ENCODE measurements at regions not wholly inside any gene's neighbourhood (a gene's known extent, or its start where the extent isn't known, plus 50 kb on each side); places are given as distances from the start of the nearest gene placed in this dataset.

- DNase-seq (ENCODE audit: low spot score) = peak; percentile 34
Observed at GRCh38 chr13:62014299-62014698, 598.6 kb upstream of the PCDH20 start.

- no peak for DNase-seq (ENCODE audit: low spot score)
Observed at GRCh38 chr13:62003452-62003851, 587.8 kb upstream of the PCDH20 start.

DNA sequence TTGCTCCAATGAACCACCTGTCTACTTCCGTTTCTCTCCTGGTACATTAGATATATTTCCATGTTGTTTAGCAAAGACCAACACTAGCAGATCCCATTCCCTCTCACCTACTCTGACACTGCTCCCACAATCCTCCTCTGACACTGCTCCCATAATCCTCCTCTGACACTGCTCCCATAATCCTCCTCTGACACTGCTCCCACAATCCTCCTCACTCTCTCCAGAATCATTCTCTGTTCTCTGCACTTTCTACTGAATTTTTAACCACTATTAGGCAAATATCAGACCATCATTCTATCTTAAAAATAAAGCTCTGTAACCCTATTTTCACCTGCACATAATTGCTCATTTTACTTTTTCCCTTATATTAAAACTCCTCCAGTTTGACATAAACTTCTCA is 578.5 kb upstream of the PCDH20 start:
- DNase-seq (ENCODE audit: low spot score) = no peak

DNA sequence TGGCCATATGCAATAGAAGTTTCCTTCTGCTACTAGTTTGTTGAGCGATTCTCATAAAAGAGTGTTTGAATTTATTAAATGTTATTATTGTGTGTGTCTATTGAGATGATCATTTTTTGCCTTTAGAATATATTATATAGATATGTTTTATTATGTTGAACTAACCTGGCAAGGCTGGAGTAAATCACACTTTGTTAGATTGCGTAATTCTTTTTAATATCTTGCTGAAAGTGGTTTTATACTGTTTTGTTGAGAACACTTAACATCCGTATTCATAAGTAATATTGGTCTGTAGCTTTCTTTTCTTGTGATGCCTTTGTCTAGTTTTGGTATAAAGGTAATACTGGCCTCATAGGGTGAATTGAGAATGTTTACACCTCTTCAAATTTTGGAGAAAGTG is 574.3 kb upstream of the PCDH20 start:
- no peak for DNase-seq (ENCODE audit: low spot score)

DNA sequence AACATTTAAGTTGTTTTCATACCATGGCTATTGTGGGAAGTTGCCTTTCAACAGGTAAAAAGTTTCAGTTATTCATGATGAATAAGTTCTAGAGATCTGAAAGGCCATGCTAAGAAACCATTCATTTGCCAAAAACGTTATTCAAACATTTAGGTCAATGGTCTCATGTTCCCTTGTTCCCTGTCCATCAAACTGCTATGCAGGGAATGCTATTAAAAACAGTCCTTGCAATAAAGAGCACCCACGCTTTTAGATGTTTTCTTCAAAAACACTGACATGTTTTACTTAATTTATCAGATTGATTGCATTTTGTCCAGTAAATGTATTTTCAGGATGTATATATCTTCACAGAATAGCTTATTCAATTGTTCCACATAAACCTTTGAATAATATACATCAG is 573.2 kb upstream of the PCDH20 start:
- DNase-seq (ENCODE audit: low spot score) = no peak

GRCh38 chr13:61975001-61975400 is 559.4 kb upstream of the PCDH20 start:
- DNase-seq (ENCODE audit: low spot score) = no peak

- DNase-seq (ENCODE audit: low spot score) = no peak
Observed at GRCh38 chr13:61965756-61966155, 550.1 kb upstream of the PCDH20 start.

DNA sequence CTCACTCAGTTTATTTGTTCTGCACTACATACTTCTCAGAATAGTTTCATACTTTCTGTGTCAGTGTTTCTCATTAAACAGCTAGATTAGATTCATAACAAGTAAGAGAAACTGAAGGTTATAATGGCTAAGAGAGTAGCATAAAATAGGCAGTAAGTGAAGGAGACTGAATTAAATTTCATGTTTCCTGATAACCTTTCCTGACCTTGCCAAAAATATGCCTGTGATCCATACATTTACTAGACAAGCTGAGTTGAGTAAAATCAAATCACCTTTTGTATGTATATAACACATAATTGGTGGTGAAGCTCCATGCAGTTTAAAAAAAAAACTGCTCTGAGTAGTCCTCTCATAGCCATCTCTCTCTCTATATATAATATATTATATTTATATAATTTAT is 545.3 kb upstream of the PCDH20 start:
- DNase-seq (ENCODE audit: low spot score) = no peak

DNA sequence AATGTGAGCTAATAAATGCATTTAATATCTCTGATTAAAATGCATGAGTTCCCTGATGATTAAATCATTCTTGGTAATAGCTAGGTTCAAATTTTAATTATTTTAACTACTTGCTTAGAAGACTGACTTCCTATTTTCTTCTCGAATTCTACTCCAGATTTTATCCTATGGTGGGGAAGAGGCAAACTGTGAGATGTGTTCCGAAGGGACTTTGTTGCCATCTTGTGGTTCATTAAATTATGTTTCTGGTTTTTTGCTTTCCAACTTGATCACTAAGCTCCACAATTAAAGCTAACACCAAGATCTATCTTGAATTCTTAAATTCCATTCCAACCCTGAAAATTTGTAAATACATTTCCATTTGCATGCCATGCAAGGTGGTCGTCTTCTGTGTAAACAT is 538.4 kb upstream of the PCDH20 start:
- DNase-seq (ENCODE audit: low spot score) = peak; percentile 29

DNA sequence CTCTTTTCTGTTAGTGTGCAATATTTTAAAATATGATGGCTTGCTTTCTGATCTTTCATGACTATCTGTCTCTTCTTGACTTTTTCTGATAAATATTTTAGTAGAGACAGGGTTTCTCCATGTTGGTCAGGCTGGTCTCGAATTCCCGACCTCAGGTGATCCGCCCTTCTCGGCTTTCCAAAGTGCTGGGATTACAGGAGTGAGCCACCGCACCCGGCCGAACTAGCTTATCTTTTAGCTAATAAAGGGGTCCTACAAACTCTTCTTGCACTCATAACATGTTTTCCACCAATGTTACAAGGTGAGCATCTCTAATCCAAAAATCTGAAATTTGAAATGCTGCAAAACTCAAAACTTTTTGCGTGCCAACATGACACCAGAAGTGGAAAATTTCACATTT is 535.2 kb upstream of the PCDH20 start:
- no peak for DNase-seq (ENCODE audit: low spot score)

- DNase-seq (ENCODE audit: low spot score) = no peak
Observed at GRCh38 chr13:61944329-61944929, 528.8 kb upstream of the PCDH20 start.

DNA sequence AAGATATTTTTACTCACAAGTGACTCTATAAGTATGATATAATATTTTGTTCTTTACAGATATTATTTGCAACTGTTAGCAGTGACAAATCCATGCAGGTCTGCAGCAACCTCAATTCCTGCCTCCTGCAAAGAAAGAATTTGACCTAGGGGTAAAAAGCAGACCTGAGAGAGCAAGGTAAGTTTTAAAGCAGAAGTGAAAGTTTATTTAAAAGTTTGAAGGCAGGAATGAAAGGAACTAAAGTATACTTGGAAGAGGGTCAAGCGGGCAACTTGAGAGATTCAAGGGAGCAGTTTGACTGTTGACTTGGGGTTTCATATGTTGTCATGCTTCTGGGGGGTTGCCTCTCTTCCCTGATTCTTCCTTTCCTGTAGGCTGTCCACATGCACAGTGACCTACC is 520.1 kb upstream of the PCDH20 start:
- DNase-seq (ENCODE audit: low spot score) = no peak

DNA sequence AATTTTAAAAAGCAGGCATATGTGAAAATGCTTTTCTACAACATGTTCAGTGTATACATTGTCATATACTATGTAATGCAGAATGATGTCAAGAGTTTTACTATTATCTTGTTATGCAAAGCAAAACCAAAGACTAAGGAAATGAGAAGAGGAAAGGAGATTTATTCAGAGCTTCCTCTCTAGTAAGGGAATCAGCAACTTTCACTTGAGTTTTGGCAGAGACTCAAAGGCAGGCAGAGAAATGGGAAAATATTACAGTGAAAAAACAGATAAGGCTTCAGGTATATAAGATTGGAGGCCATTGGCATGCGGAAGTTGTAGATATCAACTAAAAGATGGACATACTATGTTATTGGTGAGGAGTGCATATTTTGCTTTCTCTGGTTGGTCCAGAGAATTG is 512.0 kb upstream of the PCDH20 start:
- DNase-seq (ENCODE audit: low spot score) = no peak

GRCh38 chr13:61918841-61919240 is 503.2 kb upstream of the PCDH20 start:
- no peak for DNase-seq (ENCODE audit: low spot score)

DNA sequence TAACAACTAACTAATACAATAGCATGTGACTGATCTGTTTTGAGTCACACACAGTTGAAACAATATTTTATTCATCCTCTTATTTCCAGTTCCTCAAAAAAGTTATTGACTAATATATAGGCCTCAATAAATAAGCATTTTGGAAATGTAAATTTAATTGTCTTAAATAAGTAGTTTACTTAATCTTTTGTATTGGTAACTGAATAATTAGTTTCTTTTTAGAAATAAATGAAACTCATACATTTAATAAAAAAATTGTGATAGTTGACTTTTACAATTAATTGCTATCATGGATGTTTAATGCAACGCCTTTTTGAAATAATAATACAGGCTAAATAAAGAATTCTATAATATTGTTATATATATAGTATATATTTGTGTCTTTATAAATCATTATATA is 500.8 kb upstream of the PCDH20 start:
- DNase-seq (ENCODE audit: low spot score) = no peak

GRCh38 chr13:61913183-61913582 is 497.5 kb upstream of the PCDH20 start:
- DNase-seq (ENCODE audit: low spot score) = no peak

GRCh38 chr13:61908906-61909615 is 493.4 kb upstream of the PCDH20 start:
- DNase-seq (ENCODE audit: low spot score) = no peak

- DNase-seq (ENCODE audit: low spot score) = no peak
Observed at GRCh38 chr13:61905054-61905453, 489.4 kb upstream of the PCDH20 start.

- no peak for DNase-seq (ENCODE audit: low spot score)
Observed at GRCh38 chr13:61901946-61902541, 486.4 kb upstream of the PCDH20 start.

- DNase-seq (ENCODE audit: low spot score) = no peak
Observed at GRCh38 chr13:61900033-61900432, 484.4 kb upstream of the PCDH20 start.

- no peak for DNase-seq (ENCODE audit: low spot score)
Observed at GRCh38 chr13:61898207-61898606, 482.6 kb upstream of the PCDH20 start.

DNA sequence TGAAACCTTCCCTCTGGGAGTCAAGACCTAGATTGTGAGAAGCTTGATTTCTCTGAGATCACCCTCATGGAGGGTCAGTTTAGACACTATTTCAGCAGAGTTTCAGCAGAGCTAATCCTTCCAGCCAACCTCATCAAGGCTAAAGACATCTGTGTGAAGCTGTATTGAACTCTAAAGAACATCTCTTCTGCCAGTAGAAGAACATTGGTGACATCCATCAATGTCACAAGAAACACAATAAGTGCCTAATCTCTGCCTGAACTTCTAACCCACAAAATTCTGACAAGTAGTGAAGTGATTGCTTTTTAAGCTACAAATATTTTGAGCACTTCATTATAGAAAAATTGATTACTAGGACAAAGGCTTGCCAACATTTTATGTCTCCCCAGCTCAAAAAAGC is 475.8 kb upstream of the PCDH20 start:
- no peak for DNase-seq (ENCODE audit: low spot score)

GRCh38 chr13:61884830-61885229 is 469.2 kb upstream of the PCDH20 start:
- no peak for DNase-seq (ENCODE audit: low spot score)

Data from SW480 (cell line).